HuH-7 (cell line): ENCODE measurements at regions not wholly inside any gene's neighbourhood (a gene's known extent, or its start where the extent isn't known, plus 50 kb on each side); places are given as distances from the start of the nearest gene placed in this dataset.

Experiments
- DNase-seq: peaks from one replicate; pipeline ENCODE4 v3.0.0; 2011; ENCODE audit warnings: low spot score

DNA sequence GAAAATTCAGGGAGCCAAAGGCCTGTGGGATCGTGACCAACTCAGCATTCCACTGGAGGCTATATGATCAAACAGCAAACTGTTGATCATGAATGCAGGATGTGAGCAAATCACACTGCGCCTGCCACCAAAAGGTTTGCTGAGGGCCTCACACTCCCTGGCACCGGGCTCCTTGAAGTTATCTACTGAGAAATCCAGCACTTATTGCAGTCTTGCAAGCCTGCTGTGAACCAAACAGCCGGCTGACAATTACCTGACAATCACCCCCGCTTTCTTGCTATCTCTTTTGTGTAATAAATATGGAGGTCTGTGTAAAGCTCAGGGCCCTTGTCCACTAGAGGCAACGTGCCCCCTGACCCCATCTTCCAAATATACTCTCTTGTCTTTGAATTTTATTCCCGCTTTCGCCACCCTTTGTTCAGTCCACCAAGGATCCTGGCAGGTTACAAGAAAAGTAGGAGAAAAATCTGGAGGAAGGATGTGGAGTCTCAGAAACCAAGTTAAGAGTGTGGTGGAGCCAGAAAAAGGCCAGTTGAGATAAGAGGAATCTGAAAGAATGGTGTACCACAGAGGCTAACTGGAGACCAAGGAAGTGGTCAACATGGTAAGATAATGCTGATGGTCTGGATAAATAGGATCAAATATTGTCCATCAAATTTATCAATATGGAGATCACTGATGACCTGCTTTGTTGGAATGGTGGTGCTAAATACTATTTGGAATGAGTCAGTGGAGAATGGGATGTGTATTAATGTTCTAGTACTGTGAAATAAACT lies 229.2 kb downstream of the ALX1 start:
- DNase-seq = no peak

DNA sequence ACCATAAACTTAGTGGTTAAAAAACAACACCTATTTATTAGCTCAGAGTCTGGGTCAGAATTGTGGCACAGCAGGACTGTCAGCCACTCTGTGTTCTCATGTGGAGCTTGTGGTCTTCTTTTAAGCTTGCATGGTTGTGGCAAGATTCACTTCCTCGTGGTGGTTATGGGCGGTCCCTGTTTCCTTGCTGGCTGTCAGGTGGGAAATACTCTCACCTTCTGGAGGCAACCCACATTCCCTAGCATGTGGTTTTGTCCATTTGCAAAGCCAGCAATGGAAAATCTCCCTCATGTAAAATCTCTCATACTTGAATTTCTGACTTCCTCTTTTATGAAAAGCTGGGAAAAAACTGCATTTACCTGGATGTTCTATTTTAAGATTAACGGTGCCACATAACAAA lies 229.8 kb downstream of the ALX1 start:
- no peak for DNase-seq

GRCh38 chr12:85516039-85516438 lies 236.0 kb downstream of the ALX1 start:
- DNase-seq = no peak

GRCh38 chr12:85516667-85517325 lies 236.8 kb downstream of the ALX1 start:
- DNase-seq = no peak

DNA sequence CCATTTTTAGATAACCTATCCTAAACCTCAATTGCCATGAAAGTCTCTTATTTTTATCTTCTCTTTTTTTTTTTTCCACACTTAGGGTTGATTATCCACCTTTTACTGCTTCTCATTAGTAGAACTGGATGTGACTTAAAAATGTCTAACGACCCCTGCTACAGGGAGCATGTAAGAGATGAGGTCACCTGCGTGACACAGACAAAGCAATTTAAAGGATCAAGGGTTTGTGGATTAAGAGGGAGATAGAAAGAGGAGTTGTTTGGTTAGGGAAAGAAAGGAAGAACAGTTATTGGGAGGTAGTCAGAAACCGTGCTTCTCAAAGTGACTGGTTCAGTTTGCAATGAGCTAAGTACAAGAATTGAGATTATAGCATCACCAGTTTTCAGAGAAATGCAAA lies 239.1 kb downstream of the ALX1 start:
- DNase-seq = no peak

DNA sequence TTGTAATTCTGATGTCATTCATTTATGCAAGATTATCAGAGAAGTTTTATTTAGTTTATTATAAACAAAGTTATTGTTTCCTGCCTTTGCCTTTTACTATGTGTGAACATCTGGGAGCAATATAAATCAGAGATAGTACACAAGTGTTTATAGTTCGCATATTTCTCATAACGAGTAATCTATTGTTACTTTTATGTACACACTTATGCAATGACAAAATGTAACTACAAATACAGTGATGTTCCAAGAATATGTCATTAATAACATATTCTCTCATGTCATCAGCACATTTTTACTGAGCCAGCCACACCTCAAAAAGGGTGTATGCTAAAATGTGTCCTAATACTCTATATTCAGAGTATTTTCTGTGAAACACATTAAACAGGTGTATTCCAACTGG lies 243.2 kb downstream of the ALX1 start:
- DNase-seq = no peak

DNA sequence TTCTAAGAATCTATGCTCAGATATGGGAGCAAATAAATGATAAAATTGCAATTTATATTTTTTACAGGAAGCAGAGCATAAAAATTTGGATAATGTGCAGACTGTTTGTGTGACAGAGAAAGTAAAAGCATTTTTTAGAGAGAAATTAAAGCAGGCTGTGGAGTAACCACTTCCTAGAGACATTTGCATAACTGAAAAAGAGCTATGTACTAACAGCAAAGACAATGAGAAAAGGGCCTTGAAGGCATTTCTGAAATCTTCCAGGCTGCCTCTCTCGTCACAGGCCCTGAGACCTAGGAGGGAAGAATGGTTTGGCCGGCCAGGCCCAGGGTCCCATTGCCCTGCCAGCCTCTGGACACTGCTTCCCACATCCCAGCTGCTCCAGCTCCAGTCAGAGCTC lies 247.2 kb downstream of the ALX1 start:
- DNase-seq = no peak

GRCh38 chr12:85529896-85530295 lies 249.9 kb downstream of the ALX1 start:
- no peak for DNase-seq

- no peak for DNase-seq
Observed at GRCh38 chr12:85530456-85530855, 250.4 kb downstream of the ALX1 start.

DNA sequence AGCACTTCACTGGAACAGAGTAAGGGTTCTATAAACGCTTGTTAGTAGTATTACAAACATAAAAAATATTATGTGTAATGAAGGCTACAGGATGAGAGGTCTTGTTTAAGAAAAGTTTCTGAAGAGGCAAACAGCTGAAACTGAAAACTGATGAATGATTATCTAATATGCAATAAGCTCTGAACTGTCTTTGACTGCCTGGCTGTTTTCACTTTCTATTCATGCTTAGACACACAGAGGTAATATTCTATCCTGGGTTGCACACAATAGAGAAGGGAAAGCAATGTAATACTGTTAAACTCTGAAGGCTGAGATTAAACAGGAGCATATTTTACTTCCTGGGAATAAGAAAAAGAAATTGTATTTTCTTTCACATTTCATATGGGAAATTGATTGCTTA lies 251.3 kb downstream of the ALX1 start:
- DNase-seq = no peak

- no peak for DNase-seq
Observed at GRCh38 chr12:85549640-85550039, 269.6 kb downstream of the ALX1 start.

DNA sequence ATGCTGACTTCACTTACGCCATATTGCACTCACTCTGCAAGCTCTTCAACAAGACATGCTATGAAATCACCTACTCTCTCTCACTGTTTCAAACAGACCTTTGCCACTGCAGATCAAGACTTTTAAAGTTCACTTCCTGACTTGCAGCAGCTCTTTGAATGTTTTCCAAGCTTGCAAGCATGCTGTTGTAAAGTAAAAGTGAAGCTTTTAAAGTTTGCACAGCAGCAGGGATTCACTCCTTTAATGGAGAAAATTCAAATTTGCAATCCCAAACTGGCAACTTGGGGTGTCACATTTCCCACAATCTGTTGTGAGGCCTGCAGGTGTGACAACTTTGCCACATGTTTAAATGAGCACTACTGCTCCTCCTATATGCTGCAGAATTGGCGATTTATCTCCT lies 270.9 kb downstream of the ALX1 start:
- no peak for DNase-seq

DNA sequence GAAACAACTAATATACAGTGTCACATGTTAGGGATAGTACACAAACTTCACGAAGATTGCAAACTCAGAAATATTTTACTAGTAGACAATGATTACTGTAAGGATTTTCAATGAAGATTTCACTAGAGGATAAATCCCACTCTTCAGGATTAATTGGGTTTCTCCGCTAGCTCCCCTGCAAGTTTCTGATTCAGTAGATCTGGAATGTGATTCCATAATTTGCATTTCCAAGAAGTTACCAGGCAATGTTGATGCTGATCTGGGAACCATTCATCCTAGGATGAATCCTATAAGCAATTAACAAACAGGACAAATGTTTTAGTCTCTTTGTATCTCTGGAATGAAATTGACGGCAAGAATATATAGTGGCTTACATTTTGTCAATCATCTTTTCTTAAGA lies 272.4 kb downstream of the ALX1 start:
- DNase-seq = no peak

GRCh38 chr12:85557850-85558249 lies 277.8 kb downstream of the ALX1 start:
- no peak for DNase-seq

DNA sequence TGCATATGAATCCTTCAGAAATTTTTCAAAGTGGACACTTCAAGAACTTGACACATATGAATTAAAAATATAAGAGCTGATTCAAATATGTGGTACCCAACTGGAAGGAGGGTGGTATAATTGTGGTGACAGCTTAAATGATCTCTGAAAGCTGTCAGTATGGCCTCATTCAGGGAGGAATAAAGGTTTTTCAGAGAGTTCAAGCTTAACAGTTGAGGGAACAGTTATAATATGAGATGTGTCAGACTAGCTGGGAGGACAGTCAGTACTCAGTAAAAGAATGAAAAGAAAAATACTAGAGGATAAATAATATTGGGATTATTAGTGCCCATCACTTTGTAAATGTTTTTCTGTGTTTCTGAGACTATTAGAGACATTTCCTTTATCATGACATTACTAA lies 277.5 kb downstream of the RASSF9 start:
- no peak for DNase-seq

DNA sequence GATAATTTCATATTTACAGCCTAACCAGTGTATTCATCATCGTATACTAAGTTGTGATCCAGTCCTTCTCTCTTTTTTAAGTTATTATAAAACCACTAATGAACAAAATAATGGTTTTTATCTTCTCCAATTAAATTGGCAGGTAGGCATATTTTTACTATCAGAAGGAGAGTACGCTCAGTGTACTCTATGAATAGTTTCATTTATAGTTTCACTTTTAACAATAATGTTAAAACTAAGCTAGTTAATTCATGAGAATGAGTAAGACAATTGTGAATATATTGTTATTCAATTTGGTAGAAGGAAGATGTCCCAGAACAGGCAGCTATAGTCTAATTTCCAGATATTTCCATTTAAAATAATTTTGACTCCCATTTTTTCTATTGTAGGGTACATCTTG lies 277.1 kb downstream of the RASSF9 start:
- DNase-seq = no peak

DNA sequence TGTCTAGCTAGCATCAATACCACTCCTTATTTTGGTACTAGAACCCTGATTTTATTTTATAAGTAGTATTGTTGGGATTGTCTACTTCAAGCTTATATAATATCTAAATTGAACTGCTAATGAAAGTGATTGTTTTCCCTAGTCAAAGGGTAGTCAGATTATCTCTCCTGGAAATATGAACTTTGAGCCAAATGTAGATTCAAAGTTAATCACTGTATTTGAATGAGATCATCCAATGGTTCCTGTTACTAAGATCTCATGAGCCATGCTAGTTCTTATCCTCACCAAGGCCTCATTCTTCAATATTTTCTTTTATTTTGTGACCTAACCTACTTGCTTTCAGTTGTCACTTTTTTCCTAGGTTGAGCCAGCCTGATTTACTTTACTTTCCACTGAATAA lies 276.7 kb downstream of the RASSF9 start:
- DNase-seq = no peak

DNA sequence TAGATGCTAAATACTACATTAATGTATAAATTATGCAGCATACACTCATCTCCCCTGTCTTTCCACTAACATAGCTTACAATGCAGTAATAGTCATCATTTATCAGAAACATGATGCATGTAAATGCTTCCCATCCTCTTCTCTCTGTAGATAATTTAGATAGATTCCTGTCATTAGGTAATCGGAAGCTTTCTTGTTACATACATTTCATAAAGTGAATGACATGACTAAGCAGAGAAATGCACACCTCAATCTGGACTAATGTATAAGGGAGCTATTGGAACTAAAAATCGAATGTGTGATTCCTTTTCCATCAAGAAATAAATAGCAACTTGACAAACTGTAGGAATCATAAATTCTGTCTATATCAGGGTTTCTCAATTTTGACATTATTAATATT lies 273.4 kb downstream of the RASSF9 start:
- no peak for DNase-seq

DNA sequence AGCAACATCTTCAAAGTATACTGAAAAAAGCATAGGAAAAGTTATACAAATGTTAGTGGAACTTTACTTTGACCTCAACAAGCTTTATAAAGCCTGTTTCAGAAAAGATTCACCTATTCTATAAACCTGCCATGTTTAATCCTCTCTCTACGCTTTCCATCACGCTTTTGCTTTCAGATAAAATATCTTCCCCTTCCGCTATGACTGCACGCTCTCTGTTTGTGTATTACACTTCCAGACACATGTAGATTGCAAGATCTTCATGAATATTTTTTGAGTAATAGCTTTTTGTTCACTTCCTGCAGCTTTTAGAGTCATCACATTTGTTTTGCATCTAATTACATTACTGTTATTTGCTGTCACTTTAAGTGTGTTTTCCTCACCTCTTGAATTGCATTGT lies 271.4 kb downstream of the RASSF9 start:
- no peak for DNase-seq

- peak; percentile 22 for DNase-seq
Observed at GRCh38 chr12:85568395-85569103, 267.7 kb downstream of the RASSF9 start.

DNA sequence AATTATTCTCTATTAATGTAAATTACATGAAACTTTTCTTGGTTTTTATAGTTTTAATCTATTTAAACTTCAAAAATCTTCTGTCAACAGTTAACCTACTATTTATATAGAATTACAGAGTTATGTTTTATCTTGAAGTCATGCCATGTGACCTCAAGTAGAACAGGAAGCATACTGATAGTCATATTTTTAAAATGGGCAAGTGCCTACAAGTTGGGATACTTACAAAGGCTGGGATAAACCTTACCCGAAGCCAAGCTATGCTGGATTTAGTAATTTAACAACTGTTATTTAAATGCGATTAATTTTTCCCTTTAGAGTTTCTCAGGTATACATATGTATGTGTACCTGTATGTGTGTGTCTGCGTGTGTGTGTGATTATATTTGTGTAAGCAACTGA lies 266.9 kb downstream of the RASSF9 start:
- no peak for DNase-seq

GRCh38 chr12:85572956-85573355 lies 263.3 kb downstream of the RASSF9 start:
- DNase-seq = no peak

DNA sequence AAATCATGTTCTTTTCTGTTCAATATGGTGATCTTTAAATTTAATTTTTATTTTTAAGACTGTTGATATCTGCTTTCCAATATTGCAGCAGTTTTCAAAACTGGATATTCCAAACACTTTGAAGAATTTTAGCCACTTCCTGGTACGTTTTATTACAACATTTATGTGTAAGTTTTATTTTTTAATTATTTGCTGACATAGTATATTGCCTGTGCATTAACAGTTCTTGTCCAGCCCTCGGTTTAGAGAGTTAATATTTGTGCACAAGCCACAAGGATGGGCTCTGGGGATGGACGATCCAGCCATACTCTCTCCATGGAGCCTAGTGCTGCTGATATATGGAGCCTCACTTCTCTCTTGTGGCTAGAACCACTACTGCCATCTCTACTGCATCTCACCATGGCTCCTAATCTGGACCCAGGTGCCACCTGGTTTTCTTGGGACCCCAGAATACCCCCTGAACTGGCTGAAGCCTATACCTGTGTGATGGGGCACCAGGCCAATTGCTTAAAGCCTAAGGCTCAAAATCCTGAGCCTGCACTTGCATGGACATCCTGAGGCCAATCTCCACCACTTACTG lies 262.5 kb downstream of the RASSF9 start:
- no peak for DNase-seq
